ENCODE measurements at regions not wholly inside any gene's neighbourhood (a gene's known extent, or its start where the extent isn't known, plus 50 kb on each side); places are given as distances from the start of the nearest gene placed in this dataset.

- no peaks in the 10 kb centered on the region for H3K79me2 ChIP-seq (ENCODE audit: low read depth)
- ChIA-PET POLR2A (ENCODE audit: unreplicated experiment) (no interaction called here), CTCF (no interaction called here)
- no peak overlapping the region for H2AFZ ChIP-seq
- H3F3A ChIP-seq (ENCODE audit: insufficient read depth, low read depth), result no peaks in the 10 kb centered on the region
- no peak for TF ChIP-seq EZH2 (IDR thresholded peaks at IDR 0.05; ENCODE audit: low read depth)
- TF ChIP-seq CTCF (conservative IDR thresholded peaks at IDR 0.05), result no peak
- no peaks in the 10 kb centered on the region for H3K4me1 ChIP-seq (replicated peaks; ENCODE audit: insufficient read depth)
- H3K27ac ChIP-seq, result no peak overlapping the region
- no peaks in the 10 kb centered on the region; the same call in 1 of the 2 replicates for H3K9me2 ChIP-seq (ENCODE audit: insufficient read depth)
- no peaks in the 10 kb centered on the region for H3K27me3 ChIP-seq (ENCODE audit: insufficient read depth, low read depth)
- no peak overlapping the region for H3K4me3 ChIP-seq
- no peak overlapping the region for H3K4me2 ChIP-seq
- DNase-seq, result no peak
- BruUV-seq (replicated peaks), result no TSS peak
- H4K20me1 ChIP-seq (ENCODE audit: insufficient read depth), result no peaks in the 10 kb centered on the region
- no peaks in the 10 kb centered on the region for H3K9me3 ChIP-seq (ENCODE audit: insufficient read depth, low read depth)
- H3K36me3 ChIP-seq (ENCODE audit: low read depth), result no peaks in the 10 kb centered on the region
- intact Hi-C loops (cut with micrococcal nuclease; ENCODE audit: unreplicated experiment), result no loop called here
These were observed 820.4 kb downstream of the BCL11A start for GRCh38 chr2:59732871-59733566.

- Histone ChIP-seq H3K4me2 (no peak overlapping the region), H3K27ac (no peak overlapping the region), H3K79me2 (ENCODE audit: low read depth) (no peaks in the 10 kb centered on the region), H3F3A (ENCODE audit: insufficient read depth, low read depth) (no peaks in the 10 kb centered on the region), H3K9me2 (ENCODE audit: insufficient read depth) (no peaks in the 10 kb centered on the region), H2AFZ (no peak overlapping the region), H3K4me3 (no peak overlapping the region), H3K9me3 (ENCODE audit: insufficient read depth, low read depth) (no peaks in the 10 kb centered on the region), H3K4me1 (replicated peaks; ENCODE audit: insufficient read depth) (no peaks in the 10 kb centered on the region), H3K36me3 (ENCODE audit: low read depth) (no peaks in the 10 kb centered on the region), H3K27me3 (ENCODE audit: insufficient read depth, low read depth) (0 out of 2 replicates have a peak, but pooled peaks cover 7% of the 10 kb centered on the region), H4K20me1 (ENCODE audit: insufficient read depth) (no peaks in the 10 kb centered on the region)
- no peak for TF ChIP-seq EZH2 (IDR thresholded peaks at IDR 0.05; ENCODE audit: low read depth)
- TF ChIP-seq CTCF (conservative IDR thresholded peaks at IDR 0.05), result no peak
- ChIA-PET CTCF (no interaction called here), POLR2A (ENCODE audit: unreplicated experiment) (no interaction called here)
- intact Hi-C loops (cut with micrococcal nuclease; ENCODE audit: unreplicated experiment), result no loop called here
- no TSS peak for BruUV-seq (replicated peaks)
- no peak for DNase-seq
These were observed 826.3 kb downstream of the BCL11A start for GRCh38 chr2:59727121-59727590.

- H3K27me3 ChIP-seq (ENCODE audit: insufficient read depth, low read depth), result 0 out of 2 replicates have a peak, but pooled peaks cover 7% of the 10 kb centered on the region
- H4K20me1 ChIP-seq (ENCODE audit: insufficient read depth), result no peaks in the 10 kb centered on the region
- no peaks in the 10 kb centered on the region for H3F3A ChIP-seq (ENCODE audit: insufficient read depth, low read depth)
- no peak for DNase-seq
- POLR2A ChIA-PET (ENCODE audit: unreplicated experiment), result no interaction called here
- H2AFZ ChIP-seq, result no peak overlapping the region
- H3K9me3 ChIP-seq (ENCODE audit: insufficient read depth, low read depth), result no peaks in the 10 kb centered on the region
- no peaks in the 10 kb centered on the region for H3K4me1 ChIP-seq (replicated peaks; ENCODE audit: insufficient read depth)
- H3K9me2 ChIP-seq (ENCODE audit: insufficient read depth), result no peaks in the 10 kb centered on the region
- TF ChIP-seq EZH2 (IDR thresholded peaks at IDR 0.05; ENCODE audit: low read depth) (no peak), CTCF (conservative IDR thresholded peaks at IDR 0.05) (no peak)
- intact Hi-C loops (cut with micrococcal nuclease; ENCODE audit: unreplicated experiment), result no loop called here
- H3K36me3 ChIP-seq (ENCODE audit: low read depth), result no peaks in the 10 kb centered on the region
- no TSS peak for BruUV-seq (replicated peaks)
- no peak overlapping the region for H3K4me3 ChIP-seq
- no peak overlapping the region for H3K4me2 ChIP-seq
- CTCF ChIA-PET, result no interaction called here
- H3K27ac ChIP-seq, result no peak overlapping the region
- no peaks in the 10 kb centered on the region for H3K79me2 ChIP-seq (ENCODE audit: low read depth)
These were observed 827.0 kb downstream of the BCL11A start for GRCh38 chr2:59726228-59727120.

Measured in PC-9 (cell line).